HUES48 (cell line): ENCODE measurements at regions not wholly inside any gene's neighbourhood (a gene's known extent, or its start where the extent isn't known, plus 50 kb on each side); places are given as distances from the start of the nearest gene placed in this dataset.
A peak's percentile ranks its signal among the peaks of the same experiment; 100 is the strongest.

ENCODE experiments used
- H3K27ac ChIP-seq: one replicate; pipeline ENCODE4 v1.7.0; 2013; ENCODE audit warnings: low read depth, low read length, inconsistent platforms
- H3K27me3 ChIP-seq: 2 replicates; pipeline ENCODE4 v1.6.1; 2013; ENCODE audit warnings: mild to moderate bottlenecking, low read length; ENCODE audit not compliant: control insufficient read depth, insufficient read depth
- H3K36me3 ChIP-seq: 2 replicates; pipeline ENCODE4 v1.6.1; 2013; ENCODE audit warnings: low read length; ENCODE audit not compliant: control insufficient read depth, insufficient read depth
- H3K4me1 ChIP-seq: 2 replicates; pipeline ENCODE4 v1.6.1; 2013; ENCODE audit warnings: mild to moderate bottlenecking, low read length; ENCODE audit not compliant: control insufficient read depth, insufficient read depth
- H3K4me3 ChIP-seq: 2 replicates; pipeline ENCODE4 v1.5.1; 2013; ENCODE audit warnings: mild to moderate bottlenecking, low read depth, low read length
- H3K9ac ChIP-seq: 2 replicates; pipeline ENCODE4 v1.6.1; 2013; ENCODE audit warnings: mild to moderate bottlenecking, low read depth, low read length, moderate library complexity
- H3K9me3 ChIP-seq: 2 replicates; pipeline ENCODE4 v1.6.1; 2013; ENCODE audit warnings: low read length; ENCODE audit not compliant: control insufficient read depth, insufficient read depth

- Histone ChIP-seq H3K27ac (no peak overlapping the region), H3K9me3 (no peaks in the 10 kb centered on the region), H3K9ac (no peak overlapping the region), H3K36me3 (no peaks in the 10 kb centered on the region), H3K4me1 (no peaks in the 10 kb centered on the region), H3K27me3 (no peaks in the 10 kb centered on the region), H3K4me3 (no peak overlapping the region)
These were observed 406.5 kb downstream of the FOXO1 start for GRCh38 chr13:40259899-40260298.

- H3K27me3 ChIP-seq = no peaks in the 10 kb centered on the region
- H3K9me3 ChIP-seq = no peaks in the 10 kb centered on the region
- H3K36me3 ChIP-seq = no peaks in the 10 kb centered on the region
- no peak overlapping the region for H3K27ac ChIP-seq
- no peak overlapping the region for H3K4me3 ChIP-seq
- no peak overlapping the region for H3K9ac ChIP-seq
- no peaks in the 10 kb centered on the region for H3K4me1 ChIP-seq
These were observed 405.1 kb downstream of the FOXO1 start for GRCh38 chr13:40261336-40261735.

- H3K27me3 ChIP-seq = no peaks in the 10 kb centered on the region
- H3K36me3 ChIP-seq = no peaks in the 10 kb centered on the region
- H3K4me3 ChIP-seq = no peak overlapping the region
- no peaks in the 10 kb centered on the region for H3K9me3 ChIP-seq
- no peak overlapping the region for H3K9ac ChIP-seq
- H3K27ac ChIP-seq = no peak overlapping the region
- no peaks in the 10 kb centered on the region for H3K4me1 ChIP-seq
These were observed 404.5 kb downstream of the FOXO1 start for GRCh38 chr13:40261947-40262346.

- H3K27ac ChIP-seq = no peak overlapping the region
- no peaks in the 10 kb centered on the region for H3K36me3 ChIP-seq
- no peaks in the 10 kb centered on the region for H3K27me3 ChIP-seq
- H3K4me1 ChIP-seq = peaks cover 21% of the 10 kb centered on the region
- H3K9ac ChIP-seq = no peak overlapping the region
- H3K9me3 ChIP-seq = no peaks in the 10 kb centered on the region
- H3K4me3 ChIP-seq = no peak overlapping the region
These were observed 397.4 kb downstream of the FOXO1 start for GRCh38 chr13:40269086-40269485.

GRCh38 chr13:40270726-40271125 lies 395.7 kb downstream of the FOXO1 start:
- no peaks in the 10 kb centered on the region for H3K9me3 ChIP-seq
- no peaks in the 10 kb centered on the region for H3K36me3 ChIP-seq
- no peak overlapping the region for H3K27ac ChIP-seq
- no peaks in the 10 kb centered on the region for H3K27me3 ChIP-seq
- H3K4me3 ChIP-seq = no peak overlapping the region
- H3K4me1 ChIP-seq = peaks cover 21% of the 10 kb centered on the region
- H3K9ac ChIP-seq = no peak overlapping the region

GRCh38 chr13:40271271-40271885 lies 395.1 kb downstream of the FOXO1 start:
- no peak overlapping the region for H3K9ac ChIP-seq
- H3K4me1 ChIP-seq = peaks cover 21% of the 10 kb centered on the region
- H3K9me3 ChIP-seq = no peaks in the 10 kb centered on the region
- H3K4me3 ChIP-seq = no peak overlapping the region
- no peaks in the 10 kb centered on the region for H3K27me3 ChIP-seq
- peak overlapping the region; percentile 37 for H3K27ac ChIP-seq
- no peaks in the 10 kb centered on the region for H3K36me3 ChIP-seq

GRCh38 chr13:40271931-40272775 lies 394.3 kb downstream of the FOXO1 start:
- peak overlapping the region; percentile 37 for H3K27ac ChIP-seq
- H3K9ac ChIP-seq = no peak overlapping the region
- H3K4me3 ChIP-seq = no peak overlapping the region
- no peaks in the 10 kb centered on the region for H3K36me3 ChIP-seq
- peaks cover 21% of the 10 kb centered on the region for H3K4me1 ChIP-seq
- no peaks in the 10 kb centered on the region for H3K27me3 ChIP-seq
- no peaks in the 10 kb centered on the region for H3K9me3 ChIP-seq

- H3K9ac ChIP-seq = no peak overlapping the region
- H3K9me3 ChIP-seq = no peaks in the 10 kb centered on the region
- H3K4me1 ChIP-seq = peaks cover 21% of the 10 kb centered on the region
- H3K36me3 ChIP-seq = no peaks in the 10 kb centered on the region
- H3K4me3 ChIP-seq = no peak overlapping the region
- no peaks in the 10 kb centered on the region for H3K27me3 ChIP-seq
- H3K27ac ChIP-seq = no peak overlapping the region
These were observed 393.7 kb downstream of the FOXO1 start for GRCh38 chr13:40272776-40273139.

GRCh38 chr13:40273253-40274025 lies 393.0 kb downstream of the FOXO1 start:
- Histone ChIP-seq H3K9me3 (no peaks in the 10 kb centered on the region), H3K9ac (no peak overlapping the region), H3K36me3 (no peaks in the 10 kb centered on the region), H3K4me3 (no peak overlapping the region), H3K27me3 (no peaks in the 10 kb centered on the region), H3K4me1 (peaks cover 21% of the 10 kb centered on the region), H3K27ac (no peak overlapping the region)

- Histone ChIP-seq H3K9ac (no peak overlapping the region), H3K4me1 (peaks cover 21% of the 10 kb centered on the region), H3K4me3 (no peak overlapping the region), H3K27me3 (no peaks in the 10 kb centered on the region), H3K9me3 (no peaks in the 10 kb centered on the region), H3K36me3 (no peaks in the 10 kb centered on the region), H3K27ac (no peak overlapping the region)
These were observed 392.3 kb downstream of the FOXO1 start for GRCh38 chr13:40274103-40274502.

- no peak overlapping the region for H3K4me3 ChIP-seq
- no peaks in the 10 kb centered on the region for H3K27me3 ChIP-seq
- H3K9ac ChIP-seq = no peak overlapping the region
- H3K36me3 ChIP-seq = no peaks in the 10 kb centered on the region
- H3K9me3 ChIP-seq = no peaks in the 10 kb centered on the region
- H3K4me1 ChIP-seq = peaks cover 21% of the 10 kb centered on the region
- no peak overlapping the region for H3K27ac ChIP-seq
These were observed 391.3 kb downstream of the FOXO1 start for GRCh38 chr13:40275155-40275554.
